Choroid plexus epithelial cell (primary cell): ENCODE measurements at regions not wholly inside any gene's neighbourhood (a gene's known extent, or its start where the extent isn't known, plus 50 kb on each side); places are given as distances from the start of the nearest gene placed in this dataset.
"Not testable (repeated sequence)": the region's sequence is repeated elsewhere in the genome, so short reads cannot be mapped to it uniquely, and the experiment has no call there.

Experiments
- DNase-seq: peaks from one replicate; pipeline ENCODE4 v3.0.0-alpha.2; 2010; ENCODE audit warnings: low read depth
- H3K4me3 ChIP-seq: 2 replicates; pipeline ENCODE4 v1.5.1; 2011; ENCODE audit warnings: low read depth, mild to moderate bottlenecking, control low read depth, low read length, moderate library complexity
- TF ChIP-seq, protein P1 (sequence below): conservative IDR thresholded peaks from 2 replicates; pipeline ENCODE4 v1.5.1; 2011; ENCODE audit warnings: low read depth, mild to moderate bottlenecking, control low read depth, inconsistent platforms, low read length, moderate library complexity

DNA sequence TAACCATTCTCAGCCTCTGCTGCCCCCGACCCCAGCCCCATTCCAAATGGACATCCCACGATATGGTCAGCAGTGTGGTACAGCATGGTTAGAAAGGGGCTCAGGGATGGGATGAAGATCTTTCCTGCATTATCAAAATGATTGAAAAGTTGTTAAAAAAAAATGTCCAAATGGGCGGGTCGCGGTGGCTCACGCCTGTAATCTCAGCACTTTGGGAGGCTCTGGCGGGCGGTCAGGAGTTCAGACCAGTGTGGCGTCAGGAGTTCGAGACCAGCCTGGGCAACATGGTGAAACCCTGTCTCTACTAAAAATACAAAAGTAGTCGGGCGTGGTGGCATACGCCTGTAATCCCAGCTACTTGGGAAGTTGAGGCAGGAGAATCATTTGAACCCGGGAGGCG is 54.3 kb upstream of the ZNF254 start:
- TF ChIP-seq, protein P1, sequence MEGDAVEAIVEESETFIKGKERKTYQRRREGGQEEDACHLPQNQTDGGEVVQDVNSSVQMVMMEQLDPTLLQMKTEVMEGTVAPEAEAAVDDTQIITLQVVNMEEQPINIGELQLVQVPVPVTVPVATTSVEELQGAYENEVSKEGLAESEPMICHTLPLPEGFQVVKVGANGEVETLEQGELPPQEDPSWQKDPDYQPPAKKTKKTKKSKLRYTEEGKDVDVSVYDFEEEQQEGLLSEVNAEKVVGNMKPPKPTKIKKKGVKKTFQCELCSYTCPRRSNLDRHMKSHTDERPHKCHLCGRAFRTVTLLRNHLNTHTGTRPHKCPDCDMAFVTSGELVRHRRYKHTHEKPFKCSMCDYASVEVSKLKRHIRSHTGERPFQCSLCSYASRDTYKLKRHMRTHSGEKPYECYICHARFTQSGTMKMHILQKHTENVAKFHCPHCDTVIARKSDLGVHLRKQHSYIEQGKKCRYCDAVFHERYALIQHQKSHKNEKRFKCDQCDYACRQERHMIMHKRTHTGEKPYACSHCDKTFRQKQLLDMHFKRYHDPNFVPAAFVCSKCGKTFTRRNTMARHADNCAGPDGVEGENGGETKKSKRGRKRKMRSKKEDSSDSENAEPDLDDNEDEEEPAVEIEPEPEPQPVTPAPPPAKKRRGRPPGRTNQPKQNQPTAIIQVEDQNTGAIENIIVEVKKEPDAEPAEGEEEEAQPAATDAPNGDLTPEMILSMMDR, result no peak
- no peak for DNase-seq
- peak overlapping the region; percentile 76 for H3K4me3 ChIP-seq

DNA sequence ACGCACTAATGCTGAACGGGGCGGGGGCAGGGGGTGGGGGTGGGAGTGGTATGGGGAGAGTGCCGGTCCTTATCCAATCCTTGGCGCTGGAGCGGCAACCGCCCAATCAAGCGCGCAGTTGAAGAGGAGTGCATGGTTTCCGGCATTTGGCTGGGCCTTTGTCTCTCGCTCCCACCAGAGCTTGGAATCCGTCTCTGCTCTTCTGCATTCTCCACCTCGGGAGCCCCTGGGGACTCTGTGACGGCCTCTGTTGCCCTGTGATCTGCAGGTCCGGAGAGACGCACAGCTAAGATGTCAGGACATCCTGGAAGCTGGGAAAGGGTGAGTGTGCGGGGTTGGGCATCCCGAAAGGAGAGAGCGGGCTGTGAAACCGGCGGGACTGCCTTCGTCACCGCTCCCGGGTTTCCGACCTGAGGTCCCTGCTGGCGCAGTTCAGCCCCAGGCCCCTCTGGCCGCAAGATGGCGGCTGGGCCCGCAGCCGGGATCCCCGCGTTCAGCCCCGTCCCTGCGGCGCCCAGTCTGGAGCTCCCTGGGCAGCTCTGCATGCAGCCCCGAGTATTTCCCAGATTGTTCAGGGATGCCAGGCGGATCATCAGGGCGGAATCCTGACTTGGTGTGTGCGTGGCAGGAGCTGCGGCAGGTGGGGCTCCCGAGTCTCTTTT is 53.6 kb upstream of the ZNF254 start:
- peak overlapping the region; percentile 76 for H3K4me3 ChIP-seq
- TF ChIP-seq, protein P1, result peak; percentile 17
- DNase-seq, result peak; percentile 97

DNA sequence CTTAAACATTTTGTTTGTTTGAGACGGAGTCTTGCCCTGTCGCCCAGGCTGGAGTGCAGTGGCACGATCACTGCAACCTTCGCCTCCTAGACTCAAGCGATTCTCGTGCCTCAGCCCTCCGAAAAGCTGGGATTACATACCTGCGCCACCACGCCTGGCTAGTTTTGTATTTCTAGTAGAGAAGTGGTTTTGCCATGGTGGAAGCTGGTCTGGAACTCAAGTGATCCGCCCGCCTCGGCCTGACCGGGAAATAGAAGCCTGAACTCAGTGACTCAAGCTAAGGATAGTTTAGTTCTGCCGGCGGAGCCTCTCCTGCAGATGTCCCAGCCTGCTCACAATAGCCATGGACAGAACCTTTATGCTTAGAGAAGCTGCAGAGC is 53.0 kb upstream of the ZNF254 start:
- TF ChIP-seq, protein P1, result peak; percentile 25
- peak; percentile 79 for DNase-seq
- H3K4me3 ChIP-seq, result peak overlapping the region; percentile 76

DNA sequence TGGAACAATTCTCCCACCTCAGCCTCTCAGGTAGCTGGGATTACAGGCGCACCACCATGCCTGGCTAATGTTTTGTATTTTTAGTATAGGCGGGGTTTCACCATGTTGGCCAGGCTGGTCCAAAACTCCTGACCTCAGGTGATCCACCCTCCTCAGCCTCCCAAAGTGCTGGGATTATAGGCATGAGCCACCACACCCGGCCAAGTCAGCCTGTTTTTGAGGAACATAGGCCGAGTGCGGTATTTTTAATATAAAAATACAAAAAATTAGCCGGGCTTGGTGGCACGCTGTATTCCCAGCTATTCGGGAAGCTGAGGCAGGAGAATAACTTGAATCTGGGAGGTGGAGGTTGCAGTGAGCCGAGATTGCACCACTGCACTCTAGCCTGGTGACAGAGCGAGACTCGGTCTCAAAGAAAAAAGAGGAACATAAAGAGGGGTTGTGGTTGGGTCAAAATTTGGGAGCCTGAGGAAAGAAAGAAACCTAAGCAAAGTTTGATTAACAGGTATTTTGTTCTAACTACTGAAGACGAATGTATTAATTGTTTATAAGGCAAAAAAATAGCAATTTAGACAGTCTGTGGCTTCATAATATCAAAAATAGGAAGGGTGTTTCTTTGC is 51.6 kb upstream of the ZNF254 start:
- not testable (repeated sequence) for DNase-seq
- H3K4me3 ChIP-seq, result peak overlapping the region; percentile 76
